GM19324 (cell line): ENCODE measurements at regions not wholly inside any gene's neighbourhood (a gene's known extent, or its start where the extent isn't known, plus 50 kb on each side); places are given as distances from the start of the nearest gene placed in this dataset.
"Not testable (repeated sequence)": the region's sequence is repeated elsewhere in the genome, so short reads cannot be mapped to it uniquely, and the experiment has no call there.

Experiments used
- ATAC-seq: cut with Tn5 transposase; IDR thresholded peaks from one replicate; pipeline ENCODE4 v1.9.1; 2021; ENCODE audit warnings: mild to moderate bottlenecking, moderate library complexity; ENCODE audit not compliant: unreplicated experiment, low FRiP score

GRCh38 chr16:75919664-75920063, 193.4 kb upstream of the CPHXL start:
- ATAC-seq, result no peak

GRCh38 chr16:75921281-75921680, 195.0 kb upstream of the CPHXL start:
- no peak for ATAC-seq

- ATAC-seq, result no peak
Observed at GRCh38 chr16:75922250-75922649, 196.0 kb upstream of the CPHXL start.

- ATAC-seq, result no peak
Observed at GRCh38 chr16:75924397-75924796, 198.1 kb upstream of the CPHXL start.

- no peak for ATAC-seq
Observed at GRCh38 chr16:75927810-75928209, 201.5 kb upstream of the CPHXL start.

GRCh38 chr16:75928295-75928694, 202.0 kb upstream of the CPHXL start:
- ATAC-seq, result no peak

- no peak for ATAC-seq
Observed at GRCh38 chr16:75929046-75929445, 202.8 kb upstream of the CPHXL start.

- no peak for ATAC-seq
Observed at GRCh38 chr16:75931043-75931442, 204.8 kb upstream of the CPHXL start.

- ATAC-seq, result no peak
Observed at GRCh38 chr16:75931970-75932369, 205.7 kb upstream of the CPHXL start.

GRCh38 chr16:75938818-75939217, 212.5 kb upstream of the CPHXL start:
- no peak for ATAC-seq

- ATAC-seq, result no peak
Observed at GRCh38 chr16:75942351-75942750, 216.1 kb upstream of the CPHXL start.

- ATAC-seq, result no peak
Observed at GRCh38 chr16:75942936-75943335, 216.6 kb upstream of the CPHXL start.

- no peak for ATAC-seq
Observed at GRCh38 chr16:75943705-75944514, 217.6 kb upstream of the CPHXL start.

- no peak for ATAC-seq
Observed at GRCh38 chr16:75945916-75946457, 219.7 kb upstream of the CPHXL start.

- no peak for ATAC-seq
Observed at GRCh38 chr16:75947626-75948239, 221.4 kb upstream of the CPHXL start.

- ATAC-seq, result no peak
Observed at GRCh38 chr16:75948441-75948840, 222.2 kb upstream of the CPHXL start.

GRCh38 chr16:75948886-75949285, 222.6 kb upstream of the CPHXL start:
- no peak for ATAC-seq

- no peak for ATAC-seq
Observed at GRCh38 chr16:75952124-75952523, 225.8 kb upstream of the CPHXL start.

- no peak for ATAC-seq
Observed at GRCh38 chr16:75957870-75958269, 231.6 kb upstream of the CPHXL start.

- no peak for ATAC-seq
Observed at GRCh38 chr16:75965504-75966374, 239.4 kb upstream of the CPHXL start.

- not testable (repeated sequence) for ATAC-seq
Observed at GRCh38 chr16:75969120-75969519, 242.8 kb upstream of the CPHXL start.
